ENCODE measurements at regions not wholly inside any gene's neighbourhood (a gene's known extent, or its start where the extent isn't known, plus 50 kb on each side); places are given as distances from the start of the nearest gene placed in this dataset.
"Not testable (repeated sequence)": the region's sequence is repeated elsewhere in the genome, so short reads cannot be mapped to it uniquely, and the experiment has no call there.

- FAIRE-seq, result not testable (repeated sequence)
Observed at GRCh38 chr10:83786701-83787100, 352.6 kb upstream of the GHITM start.

DNA sequence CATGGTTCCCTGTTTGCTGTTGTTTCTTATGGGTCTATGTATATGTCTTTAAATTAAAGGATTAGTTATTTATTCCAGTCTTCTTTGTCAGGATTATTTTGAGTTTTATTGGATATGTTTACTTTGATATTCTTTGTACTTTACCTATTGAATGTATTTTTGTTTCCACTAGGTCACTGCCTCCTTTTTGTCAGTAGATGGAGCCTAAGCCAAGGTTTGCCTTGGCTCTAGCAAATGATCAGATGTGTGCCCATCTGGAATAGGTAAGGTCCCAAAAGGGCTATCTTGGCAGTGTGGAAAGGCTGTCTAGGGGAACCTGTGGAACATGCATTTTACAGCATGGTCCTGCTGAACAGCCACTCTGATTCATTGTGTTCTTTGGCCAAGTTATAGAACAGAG is 337.3 kb upstream of the GHITM start:
- FAIRE-seq, result no peak

GRCh38 chr10:83806717-83807116 is 332.6 kb upstream of the GHITM start:
- FAIRE-seq, result no peak

DNA sequence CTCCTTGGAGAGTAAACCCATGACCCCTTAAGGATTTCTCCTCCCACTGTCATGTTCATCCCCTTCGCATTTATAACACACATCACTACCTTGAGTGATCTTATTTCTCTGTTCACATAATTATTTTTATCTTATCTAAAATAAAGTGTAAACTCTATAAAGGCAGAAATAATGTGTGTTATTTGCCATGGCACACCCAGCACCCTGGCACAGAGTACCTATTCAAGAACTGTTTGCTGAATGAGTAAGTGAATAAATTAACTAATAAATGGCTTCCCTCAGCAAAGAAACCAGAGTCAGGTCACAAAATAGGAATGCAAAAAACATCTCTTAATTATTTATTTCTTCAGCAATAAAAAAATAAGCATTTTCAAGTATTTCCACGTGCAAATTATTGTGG is 330.3 kb upstream of the GHITM start:
- FAIRE-seq, result no peak

- no peak for FAIRE-seq
Observed at GRCh38 chr10:83816942-83817341, 322.4 kb upstream of the GHITM start.

- FAIRE-seq, result no peak
Observed at GRCh38 chr10:83817797-83818196, 321.5 kb upstream of the GHITM start.

- no peak for FAIRE-seq
Observed at GRCh38 chr10:83819609-83820008, 319.7 kb upstream of the GHITM start.

- no peak for FAIRE-seq
Observed at GRCh38 chr10:83820033-83820432, 319.3 kb upstream of the GHITM start.

GRCh38 chr10:83824099-83824498 is 315.2 kb upstream of the GHITM start:
- no peak for FAIRE-seq

DNA sequence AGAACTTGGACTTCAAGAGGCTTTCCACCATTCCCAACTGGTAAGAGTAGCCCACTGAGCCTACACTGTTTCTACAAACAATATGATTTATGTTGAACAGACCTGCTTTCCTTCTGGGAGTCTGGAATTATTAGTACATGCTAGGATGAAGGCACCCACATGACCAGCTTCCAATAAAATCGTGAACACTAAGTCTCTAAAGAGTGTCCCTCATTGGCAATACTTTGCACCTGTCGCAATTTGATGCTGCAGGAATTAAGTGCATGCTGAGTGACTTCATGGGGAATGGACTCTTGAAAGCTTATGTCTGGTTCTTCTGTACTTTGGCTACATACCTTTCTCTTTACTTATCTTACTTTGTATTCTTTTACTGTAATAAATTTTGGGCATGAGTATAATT is 305.2 kb upstream of the GHITM start:
- FAIRE-seq, result no peak

DNA sequence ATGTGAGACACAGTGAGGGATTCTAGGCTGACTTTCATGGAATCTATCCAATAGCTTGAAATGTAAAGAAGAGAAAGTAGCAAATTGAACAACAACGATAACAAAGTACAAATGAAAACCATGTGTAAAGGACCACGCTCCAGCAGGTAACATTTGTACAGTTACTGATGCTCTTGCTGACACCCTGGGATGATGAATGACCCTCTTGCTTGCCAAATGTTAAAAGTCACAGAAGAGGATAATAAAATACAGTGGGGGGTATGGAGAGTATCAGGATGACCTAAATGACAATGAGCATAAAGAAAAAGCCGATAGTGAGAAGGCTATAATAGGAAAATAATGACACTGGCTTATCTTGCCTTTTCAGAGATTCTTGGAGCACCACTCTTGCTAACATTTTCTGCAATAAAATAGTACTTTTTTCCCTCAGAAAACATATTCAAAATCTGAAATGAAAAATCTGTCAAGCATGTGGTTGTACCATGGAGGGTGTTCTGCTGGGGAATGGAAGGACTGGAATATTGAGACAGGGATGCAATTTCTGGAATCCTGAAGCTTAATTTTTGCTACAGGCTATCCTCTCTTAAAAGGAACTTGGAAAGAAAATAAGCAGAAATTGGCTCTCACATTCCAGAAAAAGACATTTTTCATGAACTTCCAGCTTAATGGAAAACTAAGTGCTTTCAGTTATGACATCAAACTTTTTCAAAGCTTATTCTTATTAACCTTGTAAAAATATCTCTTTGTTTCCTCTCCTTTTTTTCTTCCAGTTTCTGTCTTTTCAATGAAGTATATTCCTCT is 303.2 kb upstream of the GHITM start:
- no peak for FAIRE-seq

DNA sequence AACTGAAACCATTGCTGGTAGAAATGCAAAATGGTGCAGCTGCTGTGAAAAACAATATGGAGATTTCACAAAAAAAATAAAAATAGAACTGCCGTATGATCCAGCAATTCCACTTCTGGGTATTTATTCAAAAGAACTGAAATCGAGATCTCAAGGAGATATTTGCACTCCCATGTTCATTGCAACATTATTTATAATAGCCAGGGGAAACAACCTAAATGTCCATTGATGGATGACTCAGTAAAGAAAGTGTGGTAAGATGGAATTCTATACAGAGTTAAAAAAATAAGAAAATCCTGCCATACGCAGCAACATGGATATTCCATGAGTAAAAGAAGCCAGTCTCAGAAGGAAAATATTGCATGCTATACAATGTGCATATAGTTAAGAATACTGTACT is 290.6 kb upstream of the GHITM start:
- FAIRE-seq, result no peak

- FAIRE-seq, result no peak
Observed at GRCh38 chr10:83849150-83849549, 290.2 kb upstream of the GHITM start.

- no peak for FAIRE-seq
Observed at GRCh38 chr10:83852146-83852545, 287.2 kb upstream of the GHITM start.

DNA sequence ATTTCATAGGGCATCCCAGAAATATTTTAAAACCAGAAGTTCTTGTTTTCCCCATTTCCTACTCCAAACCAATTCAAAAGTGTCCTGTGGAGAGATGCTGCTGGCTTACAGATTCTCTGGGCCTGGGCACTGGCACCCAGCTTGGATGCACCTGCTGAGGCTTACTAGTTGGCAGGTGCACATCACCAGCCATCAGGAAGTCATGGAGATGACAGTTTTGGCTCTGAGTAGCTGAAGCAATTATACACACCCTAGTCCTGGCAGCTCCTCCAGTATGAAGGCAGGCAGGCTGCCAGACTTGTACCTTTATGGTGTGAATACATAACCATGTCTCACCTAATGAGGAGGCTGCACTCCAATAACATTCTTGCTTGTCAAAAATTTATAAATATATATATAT is 276.6 kb upstream of the GHITM start:
- FAIRE-seq, result no peak

DNA sequence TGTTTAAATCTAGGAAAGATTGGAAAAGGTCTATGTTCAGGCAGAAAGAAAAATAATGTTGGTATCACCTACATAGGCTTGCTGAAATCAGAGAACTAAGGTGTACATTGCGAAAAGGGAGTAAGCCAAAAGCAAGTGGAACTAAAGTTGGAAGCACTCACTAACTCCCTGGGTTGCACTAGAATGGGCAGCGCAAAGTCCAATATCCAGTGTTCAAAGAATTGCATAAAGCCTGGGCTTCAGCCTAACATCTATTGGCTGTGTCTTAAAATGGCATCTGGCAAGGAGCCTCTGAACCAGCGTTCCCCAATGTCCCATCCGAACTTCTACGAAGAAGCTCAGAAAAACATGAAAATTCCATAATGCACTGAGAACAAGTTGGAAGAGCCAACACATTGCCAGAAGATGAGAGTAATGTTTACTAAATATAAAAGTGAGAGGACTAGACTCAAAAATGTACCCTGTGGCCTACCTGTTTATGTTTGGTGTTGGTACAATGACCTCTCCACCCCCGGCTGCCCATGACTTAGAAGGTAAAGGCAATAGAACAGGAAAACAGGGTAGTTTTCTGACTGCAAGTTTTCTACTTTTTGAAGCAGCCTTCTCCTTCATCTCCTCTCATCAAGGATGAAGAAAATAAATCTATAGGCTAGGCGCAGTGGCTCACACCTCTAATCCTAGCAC is 275.9 kb upstream of the GHITM start:
- no peak for FAIRE-seq

- FAIRE-seq, result no peak
Observed at GRCh38 chr10:83869898-83870297, 269.4 kb upstream of the GHITM start.

GRCh38 chr10:83871187-83872081 is 267.9 kb upstream of the GHITM start:
- FAIRE-seq, result no peak

DNA sequence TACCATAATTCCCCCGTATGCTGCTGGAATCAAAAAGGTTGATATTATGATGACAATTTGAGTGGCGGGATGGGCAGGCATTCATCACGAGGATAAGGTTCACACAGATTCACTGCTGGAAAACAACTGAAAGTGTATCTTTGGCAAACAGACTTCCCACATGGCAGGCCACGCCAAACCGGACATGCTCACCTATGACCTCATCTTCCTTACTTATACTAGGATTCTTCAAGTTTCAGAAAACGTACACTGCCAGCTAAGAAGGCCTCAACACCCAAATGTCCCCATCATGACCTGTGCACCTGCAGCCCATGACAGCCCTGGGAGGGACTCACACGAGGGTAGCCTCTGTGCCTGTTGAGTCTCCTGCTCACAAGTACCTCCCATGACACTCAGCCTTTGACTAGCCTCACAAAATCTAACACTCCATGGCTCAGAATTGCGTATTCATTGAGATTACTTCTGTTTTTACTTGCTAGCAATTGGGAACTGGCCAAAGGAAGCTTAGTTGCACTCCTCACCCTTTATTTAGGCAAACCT is 259.0 kb upstream of the GHITM start:
- no peak for FAIRE-seq

GRCh38 chr10:83881661-83882060 is 257.6 kb upstream of the GHITM start:
- FAIRE-seq, result no peak

GRCh38 chr10:83886871-83887270 is 252.4 kb upstream of the GHITM start:
- no peak for FAIRE-seq

DNA sequence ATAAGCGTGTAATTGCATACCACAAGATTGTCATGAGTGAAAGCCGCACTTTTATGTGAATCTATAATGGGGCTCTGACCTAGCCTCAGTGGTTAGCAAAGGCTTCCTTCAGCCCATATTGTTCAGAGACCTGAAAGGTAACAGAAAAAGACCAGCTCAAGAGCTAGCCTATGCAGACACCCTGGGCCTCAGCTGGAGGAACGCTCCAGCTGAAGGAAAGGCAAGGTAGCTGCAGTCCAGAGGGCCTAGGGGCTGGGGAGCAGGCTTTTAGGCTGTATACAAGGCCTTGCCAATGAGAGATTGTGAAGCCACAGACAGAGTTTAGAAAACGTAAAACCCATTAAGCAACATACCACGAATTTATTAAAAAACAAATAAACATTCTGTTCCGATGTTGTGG is 246.6 kb upstream of the GHITM start:
- FAIRE-seq, result no peak

DNA sequence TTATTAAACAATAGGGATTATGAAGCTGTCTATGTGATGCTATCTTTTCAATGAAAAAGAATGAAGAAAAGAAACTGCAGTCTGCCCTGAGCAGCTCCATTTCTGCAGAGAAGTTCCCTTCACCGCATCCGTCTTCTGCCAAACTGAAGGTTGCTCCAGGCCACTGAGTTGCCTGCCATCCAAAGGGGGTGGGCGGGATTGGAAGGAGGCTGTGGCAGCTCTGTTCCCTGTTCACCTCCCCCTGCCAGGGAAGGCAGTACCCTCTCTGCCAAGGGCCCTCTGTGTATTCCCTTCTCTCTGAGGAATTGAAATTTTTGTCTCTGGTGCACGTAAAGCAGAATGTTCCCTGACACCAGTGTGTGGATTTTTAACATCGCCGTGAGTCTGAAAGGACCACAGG is 243.1 kb upstream of the GHITM start:
- no peak for FAIRE-seq

All from G401.6 (cell line).